ENCODE measurements at regions not wholly inside any gene's neighbourhood (a gene's known extent, or its start where the extent isn't known, plus 50 kb on each side); places are given as distances from the start of the nearest gene placed in this dataset.
A peak's percentile ranks its signal among the peaks of the same experiment; 100 is the strongest.

DNA sequence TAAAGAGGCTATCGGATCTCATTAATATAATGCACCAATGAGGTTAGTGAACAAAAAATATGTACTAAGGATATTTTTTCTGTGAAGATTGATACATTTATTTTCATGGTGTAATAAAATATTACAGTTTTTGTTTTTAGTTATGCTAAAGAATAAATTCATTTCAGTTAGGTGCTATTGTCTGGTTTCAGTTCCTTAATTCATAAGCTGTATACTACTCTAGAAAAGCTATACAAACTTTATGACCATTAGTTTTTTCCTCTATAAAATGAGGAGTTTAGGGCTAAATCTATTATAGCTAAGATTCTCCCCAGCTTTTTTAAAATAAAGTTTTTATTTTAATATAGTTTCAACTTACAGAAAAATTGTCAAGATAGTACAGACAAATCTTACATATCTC, 1311.7 kb upstream of the NXPH2 start:
- Histone ChIP-seq H3K27me3 (ENCODE audit: low read depth, low read length) (no peaks in the 10 kb centered on the region), H2AFZ (ENCODE audit: low read depth, low read length) (no peak overlapping the region), H3K9me3 (ENCODE audit: insufficient read depth, low read length) (no peaks in the 10 kb centered on the region), H3K4me3 (ENCODE audit: low read length) (no peak overlapping the region), H3K36me3 (replicated peaks; ENCODE audit: low read depth, low read length) (no peaks in the 10 kb centered on the region), H3K27ac (ENCODE audit: low read length) (no peak overlapping the region), H4K20me1 (ENCODE audit: insufficient read depth, low read length) (no peaks in the 10 kb centered on the region), H3K9ac (ENCODE audit: low read length) (no peak overlapping the region), H3K4me1 (ENCODE audit: low read length) (no peaks in the 10 kb centered on the region), H3K4me2 (ENCODE audit: low read length) (no peak overlapping the region), H3K79me2 (ENCODE audit: low read length) (no peaks in the 10 kb centered on the region)
- TF ChIP-seq, protein P1, sequence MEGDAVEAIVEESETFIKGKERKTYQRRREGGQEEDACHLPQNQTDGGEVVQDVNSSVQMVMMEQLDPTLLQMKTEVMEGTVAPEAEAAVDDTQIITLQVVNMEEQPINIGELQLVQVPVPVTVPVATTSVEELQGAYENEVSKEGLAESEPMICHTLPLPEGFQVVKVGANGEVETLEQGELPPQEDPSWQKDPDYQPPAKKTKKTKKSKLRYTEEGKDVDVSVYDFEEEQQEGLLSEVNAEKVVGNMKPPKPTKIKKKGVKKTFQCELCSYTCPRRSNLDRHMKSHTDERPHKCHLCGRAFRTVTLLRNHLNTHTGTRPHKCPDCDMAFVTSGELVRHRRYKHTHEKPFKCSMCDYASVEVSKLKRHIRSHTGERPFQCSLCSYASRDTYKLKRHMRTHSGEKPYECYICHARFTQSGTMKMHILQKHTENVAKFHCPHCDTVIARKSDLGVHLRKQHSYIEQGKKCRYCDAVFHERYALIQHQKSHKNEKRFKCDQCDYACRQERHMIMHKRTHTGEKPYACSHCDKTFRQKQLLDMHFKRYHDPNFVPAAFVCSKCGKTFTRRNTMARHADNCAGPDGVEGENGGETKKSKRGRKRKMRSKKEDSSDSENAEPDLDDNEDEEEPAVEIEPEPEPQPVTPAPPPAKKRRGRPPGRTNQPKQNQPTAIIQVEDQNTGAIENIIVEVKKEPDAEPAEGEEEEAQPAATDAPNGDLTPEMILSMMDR (IDR thresholded peaks at IDR 0.05; ENCODE audit: low read depth, low read length), result no peak
- no peak for TF ChIP-seq EZH2phosphoT487 (IDR thresholded peaks at IDR 0.05; ENCODE audit: low read depth)

DNA sequence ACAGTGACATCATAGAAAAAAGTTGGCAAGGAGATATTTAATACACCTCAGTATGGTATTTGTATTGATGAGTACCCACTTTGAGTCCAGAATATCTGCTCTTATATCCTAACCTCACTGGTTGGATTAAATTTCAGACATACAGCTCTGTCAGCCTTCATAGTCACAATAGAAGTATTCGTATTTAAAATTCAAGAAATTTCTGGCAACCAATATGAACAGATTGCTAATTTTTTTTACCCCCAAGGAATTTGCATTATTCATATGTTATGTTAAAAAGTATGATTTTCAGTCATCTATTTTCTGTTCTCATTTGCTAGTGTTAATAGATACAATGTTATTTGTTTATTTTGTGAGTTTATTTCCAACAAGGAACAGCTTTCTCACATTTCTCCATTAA, 1306.8 kb upstream of the NXPH2 start:
- Histone ChIP-seq H2AFZ (ENCODE audit: low read depth, low read length) (no peak overlapping the region), H3K9ac (ENCODE audit: low read length) (no peak overlapping the region), H3K36me3 (replicated peaks; ENCODE audit: low read depth, low read length) (no peaks in the 10 kb centered on the region), H3K79me2 (ENCODE audit: low read length) (no peaks in the 10 kb centered on the region), H4K20me1 (ENCODE audit: insufficient read depth, low read length) (no peaks in the 10 kb centered on the region), H3K4me2 (ENCODE audit: low read length) (no peak overlapping the region), H3K4me3 (ENCODE audit: low read length) (no peak overlapping the region), H3K4me1 (ENCODE audit: low read length) (no peaks in the 10 kb centered on the region), H3K27ac (ENCODE audit: low read length) (no peak overlapping the region), H3K9me3 (ENCODE audit: insufficient read depth, low read length) (no peaks in the 10 kb centered on the region), H3K27me3 (ENCODE audit: low read depth, low read length) (no peaks in the 10 kb centered on the region)
- TF ChIP-seq, protein P1 (IDR thresholded peaks at IDR 0.05; ENCODE audit: low read depth, low read length), result no peak
- TF ChIP-seq EZH2phosphoT487 (IDR thresholded peaks at IDR 0.05; ENCODE audit: low read depth), result no peak

DNA sequence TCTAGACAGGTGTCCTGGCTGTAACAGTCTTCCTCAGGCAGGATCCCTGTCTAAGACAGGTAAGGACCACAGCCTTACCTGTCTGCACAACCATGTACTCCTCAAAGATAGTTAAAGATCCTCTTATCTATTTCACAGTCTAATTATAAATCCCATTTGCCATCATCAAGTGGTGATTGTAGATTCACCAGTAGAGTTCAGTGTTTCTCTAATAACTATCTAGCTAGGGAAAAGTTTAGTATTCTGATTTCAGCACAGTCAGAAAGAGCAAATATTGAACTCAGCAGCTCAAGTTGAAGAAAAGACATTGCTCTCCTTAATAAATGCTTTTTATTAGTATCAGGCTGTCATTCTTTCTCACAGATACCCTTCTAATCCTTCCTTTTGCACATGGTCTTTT, 1305.5 kb upstream of the NXPH2 start:
- Histone ChIP-seq H4K20me1 (ENCODE audit: insufficient read depth, low read length) (no peaks in the 10 kb centered on the region), H3K4me1 (ENCODE audit: low read length) (no peaks in the 10 kb centered on the region), H3K36me3 (replicated peaks; ENCODE audit: low read depth, low read length) (no peaks in the 10 kb centered on the region), H2AFZ (ENCODE audit: low read depth, low read length) (no peak overlapping the region), H3K4me3 (ENCODE audit: low read length) (no peak overlapping the region), H3K27ac (ENCODE audit: low read length) (no peak overlapping the region), H3K79me2 (ENCODE audit: low read length) (no peaks in the 10 kb centered on the region), H3K4me2 (ENCODE audit: low read length) (no peak overlapping the region), H3K9me3 (ENCODE audit: insufficient read depth, low read length) (no peaks in the 10 kb centered on the region), H3K27me3 (ENCODE audit: low read depth, low read length) (no peaks in the 10 kb centered on the region), H3K9ac (ENCODE audit: low read length) (no peak overlapping the region)
- TF ChIP-seq, protein P1 (IDR thresholded peaks at IDR 0.05; ENCODE audit: low read depth, low read length), result peak; percentile 35
- TF ChIP-seq EZH2phosphoT487 (IDR thresholded peaks at IDR 0.05; ENCODE audit: low read depth), result no peak

DNA sequence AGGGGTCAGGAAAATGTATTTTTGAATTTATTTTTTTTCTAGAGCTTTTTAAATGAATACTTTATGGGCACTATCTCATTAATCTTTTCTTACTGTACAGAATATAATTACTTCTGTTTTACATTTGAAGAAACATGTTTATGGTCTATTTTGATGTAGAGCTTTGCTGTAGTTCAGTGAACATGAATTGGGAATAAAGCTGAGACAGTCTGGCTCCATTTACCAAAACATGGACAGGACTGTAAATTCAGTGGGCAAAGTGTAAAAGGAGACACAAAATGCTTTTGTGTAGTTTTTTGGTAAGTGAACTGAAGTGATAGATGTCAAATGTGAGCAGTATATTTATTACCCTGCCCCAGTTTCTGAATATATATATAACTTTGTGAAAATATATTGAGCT, 1298.8 kb upstream of the NXPH2 start:
- Histone ChIP-seq H3K4me3 (ENCODE audit: low read length) (no peak overlapping the region), H3K9ac (ENCODE audit: low read length) (no peak overlapping the region)
- TF ChIP-seq, protein P1 (IDR thresholded peaks at IDR 0.05; ENCODE audit: low read depth, low read length), result no peak
- no peak for TF ChIP-seq EZH2phosphoT487 (IDR thresholded peaks at IDR 0.05; ENCODE audit: low read depth)

More for the DNA sequence above, 1298.8 kb upstream of the NXPH2 start:
- Histone ChIP-seq H3K79me2 (ENCODE audit: low read length) (no peaks in the 10 kb centered on the region), H4K20me1 (ENCODE audit: insufficient read depth, low read length) (no peaks in the 10 kb centered on the region), H3K9me3 (ENCODE audit: insufficient read depth, low read length) (no peaks in the 10 kb centered on the region), H3K4me2 (ENCODE audit: low read length) (no peak overlapping the region), H3K27ac (ENCODE audit: low read length) (no peak overlapping the region), H3K36me3 (replicated peaks; ENCODE audit: low read depth, low read length) (no peaks in the 10 kb centered on the region), H3K27me3 (ENCODE audit: low read depth, low read length) (no peaks in the 10 kb centered on the region), H2AFZ (ENCODE audit: low read depth, low read length) (no peak overlapping the region), H3K4me1 (ENCODE audit: low read length) (no peaks in the 10 kb centered on the region)

Data from OCI-LY3 (cell line).